Stimulated activated naive CD8-positive, alpha-beta T cell treated with anti-CD3 and anti-CD28 coated beads, Interleukin-15, amount 100 ng/mL, for 72 hours (primary cell): ENCODE measurements at regions not wholly inside any gene's neighbourhood (a gene's known extent, or its start where the extent isn't known, plus 50 kb on each side); places are given as distances from the start of the nearest gene placed in this dataset.

ENCODE experiments used
- ATAC-seq: fragments of 150-1000 bp; cut with Tn5 transposase; 2 replicates; pipeline ENCODE4 v1.10.0; 2021; ENCODE audit warnings: mild to moderate bottlenecking, moderate library complexity
- DNase-seq, 2 donors: peaks; one replicate each; pipeline ENCODE4 v3.0.0; 2021 to 2022
- H3K27ac Mint-ChIP-seq, 2 donors: one replicate each; pipeline ENCODE4 v1.8.0; 2022; ENCODE audit warnings: mild to moderate bottlenecking in 2 of 2, mixed read lengths in 2 of 2, moderate library complexity in 2 of 2
- H3K27me3 Mint-ChIP-seq: one replicate; pipeline ENCODE4 v1.8.0; 2022; ENCODE audit warnings: mixed read lengths
- H3K4me1 Mint-ChIP-seq: one replicate; pipeline ENCODE4 v1.8.0; 2022; ENCODE audit warnings: mild to moderate bottlenecking, mixed read lengths
- H3K4me3 Mint-ChIP-seq, 2 donors: one replicate each; pipeline ENCODE4 v1.8.0; 2022; ENCODE audit warnings: mild to moderate bottlenecking in 2 of 2, mixed read lengths in 2 of 2, moderate library complexity in 1 of 2
- H3K9me3 Mint-ChIP-seq, 2 donors: one replicate each; pipeline ENCODE4 v1.8.0; 2022; ENCODE audit warnings: mixed read lengths in 2 of 2

GRCh38 chr20:24862186-24862585 is 86.9 kb upstream of the CST7 start:
- peaks cover 25% of the 10 kb centered on the region for H3K4me1 Mint-ChIP-seq
- no peaks in the 10 kb centered on the region for H3K27me3 Mint-ChIP-seq
- no peak overlapping the region for H3K27ac Mint-ChIP-seq
- H3K9me3 Mint-ChIP-seq = peaks cover 16 to 44% of the 10 kb centered on the region in 2 donors
- no peak overlapping the region for H3K4me3 Mint-ChIP-seq
- DNase-seq = no peak
- ATAC-seq = no peak

DNA sequence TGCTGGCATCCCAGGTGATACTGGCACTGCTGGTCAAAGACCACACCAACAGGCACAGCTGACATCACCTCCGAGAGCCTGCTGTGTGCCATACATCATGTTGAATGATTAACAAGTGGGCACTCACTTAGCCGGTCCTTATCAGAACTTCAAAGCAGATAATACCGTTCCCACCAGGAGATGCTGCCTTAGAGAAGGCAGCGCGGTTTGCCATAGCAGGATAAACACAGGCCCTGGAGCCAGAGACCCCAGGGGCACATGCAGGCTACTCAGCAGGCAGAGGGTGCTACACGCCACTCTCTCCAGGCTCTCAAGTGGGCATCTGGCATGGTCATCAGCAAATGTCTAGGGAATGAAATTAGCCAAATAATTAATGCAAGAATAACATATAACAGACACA is 86.5 kb upstream of the CST7 start:
- no peak overlapping the region for H3K4me3 Mint-ChIP-seq

DNA sequence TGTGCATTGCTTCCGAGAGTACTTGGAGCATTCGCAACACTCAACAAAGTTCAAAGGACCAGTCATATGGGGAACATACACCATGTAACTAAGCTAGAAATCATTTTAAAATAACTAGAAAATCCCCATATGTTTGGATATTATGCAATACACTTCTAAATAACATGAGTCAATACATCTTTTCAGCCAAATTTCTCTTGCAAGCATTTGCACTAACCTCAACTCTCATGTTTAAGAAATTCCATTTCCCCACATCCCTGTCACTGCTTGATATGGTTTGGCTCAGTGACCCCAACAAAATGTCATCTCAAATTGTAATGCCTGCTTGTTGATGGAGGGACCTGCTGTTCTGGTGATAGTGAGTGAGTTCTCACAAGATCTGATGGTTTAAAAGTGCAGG is 85.7 kb upstream of the CST7 start:
- ATAC-seq (no peak), DNase-seq (no peak)
- Mint-ChIP-seq H3K27me3 (no peaks in the 10 kb centered on the region), H3K4me3 (no peak overlapping the region), H3K4me1 (peaks cover 19% of the 10 kb centered on the region), H3K27ac (peak overlapping the region in 1 of 2 donors; percentile 17), H3K9me3 (peaks cover 16 to 42% of the 10 kb centered on the region in 2 donors)

More for the DNA sequence above, 86.5 kb upstream of the CST7 start:
- Mint-ChIP-seq H3K9me3 (peaks cover 16 to 42% of the 10 kb centered on the region in 2 donors), H3K4me1 (peaks cover 25% of the 10 kb centered on the region), H3K27me3 (no peaks in the 10 kb centered on the region), H3K27ac (no peak overlapping the region)
- ATAC-seq (no peak), DNase-seq (no peak)

GRCh38 chr20:24866008-24866407 is 83.1 kb upstream of the CST7 start:
- Mint-ChIP-seq H3K4me1 (no peaks in the 10 kb centered on the region), H3K4me3 (no peak overlapping the region), H3K27me3 (no peaks in the 10 kb centered on the region)

DNA sequence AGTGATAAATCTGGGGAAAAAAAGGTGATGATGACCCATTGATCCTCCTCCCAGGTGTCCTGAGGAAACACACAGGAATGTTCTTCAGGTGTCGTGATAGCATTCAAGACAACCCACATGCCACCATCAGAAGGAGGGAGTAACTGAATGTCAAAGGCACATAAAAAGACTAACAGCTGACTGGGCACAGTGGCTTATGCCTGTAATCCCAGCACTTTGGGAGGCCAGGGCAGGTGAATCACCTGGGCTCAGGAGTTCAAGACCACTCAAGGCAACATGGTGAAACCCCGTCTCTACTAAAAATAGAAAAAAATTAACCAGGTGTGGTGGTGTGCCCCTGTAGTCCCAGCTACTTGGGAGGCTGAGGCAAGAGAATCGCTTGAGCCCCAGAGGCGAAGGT is 82.3 kb upstream of the CST7 start:
- H3K4me1 Mint-ChIP-seq = no peaks in the 10 kb centered on the region

More at GRCh38 chr20:24866008-24866407, 83.1 kb upstream of the CST7 start:
- Mint-ChIP-seq H3K27ac (no peak overlapping the region), H3K9me3 (peaks cover 16 to 28% of the 10 kb centered on the region in 2 donors)
- DNase-seq (no peak), ATAC-seq (no peak)

GRCh38 chr20:24867556-24867955 is 81.5 kb upstream of the CST7 start:
- Mint-ChIP-seq H3K9me3 (peaks cover 16 to 28% of the 10 kb centered on the region in 2 donors), H3K4me1 (no peaks in the 10 kb centered on the region), H3K27me3 (peaks cover 5% of the 10 kb centered on the region), H3K27ac (no peak overlapping the region), H3K4me3 (no peak overlapping the region)
- ATAC-seq (peak; percentile 7), DNase-seq (no peak)

More for the DNA sequence above, 82.3 kb upstream of the CST7 start:
- no peak for DNase-seq
- Mint-ChIP-seq H3K27me3 (no peaks in the 10 kb centered on the region), H3K9me3 (peaks cover 16 to 28% of the 10 kb centered on the region in 2 donors), H3K27ac (no peak overlapping the region), H3K4me3 (no peak overlapping the region)
- ATAC-seq = no peak

DNA sequence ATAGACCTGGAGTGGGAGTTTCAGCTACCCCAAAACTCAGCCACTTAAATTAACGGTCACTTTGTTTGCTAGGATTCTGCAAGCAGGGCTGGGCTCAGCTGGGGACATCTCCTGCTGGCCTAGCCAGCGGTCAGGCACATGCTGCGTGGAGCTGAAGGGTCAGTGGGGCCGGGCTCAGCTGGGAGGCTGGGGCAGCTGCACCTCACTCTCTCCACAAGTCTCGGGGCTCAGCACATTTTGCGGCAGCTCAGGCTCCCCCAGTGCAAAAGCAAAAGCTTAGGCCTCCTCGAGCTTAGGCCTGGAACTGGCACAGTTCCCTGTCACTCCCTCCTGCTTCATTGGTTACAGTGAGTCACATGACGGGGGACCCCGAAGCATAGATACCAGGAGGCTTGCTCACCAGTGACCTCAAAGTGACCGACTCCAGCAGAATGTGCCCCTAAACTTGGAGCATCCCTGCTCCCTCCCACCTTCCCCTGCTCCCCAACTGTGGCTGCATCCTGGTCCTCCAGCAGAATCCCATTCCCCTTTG is 80.6 kb upstream of the CST7 start:
- Mint-ChIP-seq H3K4me1 (peaks cover under 1% of the 10 kb centered on the region), H3K9me3 (peaks cover 16 to 26% of the 10 kb centered on the region in 2 donors), H3K4me3 (no peak overlapping the region)

GRCh38 chr20:24868959-24869358 is 80.1 kb upstream of the CST7 start:
- DNase-seq = no peak
- Mint-ChIP-seq H3K27ac (peak overlapping the region in 1 of 2 donors; percentile 43), H3K9me3 (peaks cover 12 to 21% of the 10 kb centered on the region in 2 donors), H3K27me3 (peaks cover 14% of the 10 kb centered on the region), H3K4me3 (no peak overlapping the region), H3K4me1 (peaks cover 4% of the 10 kb centered on the region)
- ATAC-seq = no peak

More for the DNA sequence above, 80.6 kb upstream of the CST7 start:
- ATAC-seq (no peak), DNase-seq (no peak)
- peaks cover 9% of the 10 kb centered on the region for H3K27me3 Mint-ChIP-seq
- no peak overlapping the region for H3K27ac Mint-ChIP-seq

DNA sequence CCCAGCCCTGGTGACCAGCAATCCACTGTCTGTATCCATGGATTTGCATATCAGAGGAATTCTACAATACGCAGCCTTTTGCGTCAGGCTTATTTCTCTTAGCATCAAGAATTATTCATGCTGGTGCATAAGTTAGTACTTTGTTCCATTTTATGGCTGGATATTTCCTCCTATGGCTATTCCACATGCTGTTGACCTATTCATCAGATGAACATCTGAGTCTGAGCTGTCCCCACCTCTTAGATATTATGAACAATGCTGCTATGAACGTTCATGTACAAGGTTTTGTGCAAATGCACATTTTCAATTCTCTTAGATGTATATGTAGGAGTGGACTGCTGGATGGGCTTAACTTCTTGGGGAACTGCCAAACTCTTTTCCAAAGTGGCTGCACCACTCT is 79.0 kb upstream of the CST7 start:
- peaks cover 22% of the 10 kb centered on the region for H3K27me3 Mint-ChIP-seq
- peaks cover 4% of the 10 kb centered on the region for H3K4me1 Mint-ChIP-seq
- no peak overlapping the region for H3K4me3 Mint-ChIP-seq
- H3K9me3 Mint-ChIP-seq = peaks cover 7 to 10% of the 10 kb centered on the region in 2 donors
- ATAC-seq (no peak), DNase-seq (no peak)
- no peak overlapping the region for H3K27ac Mint-ChIP-seq

DNA sequence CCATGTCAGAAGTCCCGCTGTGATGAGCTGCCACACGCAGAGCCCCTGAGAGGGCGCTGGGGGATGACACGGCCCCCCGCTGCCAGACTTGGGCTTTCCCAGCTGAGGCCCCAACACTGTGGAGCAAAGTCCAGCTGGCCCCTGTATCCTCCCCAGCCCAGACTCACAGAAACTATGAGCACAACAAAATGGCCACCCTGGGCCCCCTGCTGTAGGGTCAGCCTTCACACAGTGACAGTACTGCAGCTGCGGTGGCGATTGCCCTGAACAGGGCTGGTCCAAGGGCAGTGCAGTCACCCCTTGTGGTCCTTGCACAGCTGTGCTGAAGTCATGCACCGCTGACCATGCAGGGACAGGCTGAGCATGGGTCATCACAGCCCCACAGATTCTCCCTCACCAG is 78.2 kb upstream of the CST7 start:
- DNase-seq = no peak
- H3K4me1 Mint-ChIP-seq = peaks cover 4% of the 10 kb centered on the region
- H3K9me3 Mint-ChIP-seq = peaks cover under 1 to 1% of the 10 kb centered on the region in 2 donors
- no peak overlapping the region for H3K27ac Mint-ChIP-seq
- H3K27me3 Mint-ChIP-seq = peaks cover 22% of the 10 kb centered on the region
- ATAC-seq = no peak
- H3K4me3 Mint-ChIP-seq = no peak overlapping the region

DNA sequence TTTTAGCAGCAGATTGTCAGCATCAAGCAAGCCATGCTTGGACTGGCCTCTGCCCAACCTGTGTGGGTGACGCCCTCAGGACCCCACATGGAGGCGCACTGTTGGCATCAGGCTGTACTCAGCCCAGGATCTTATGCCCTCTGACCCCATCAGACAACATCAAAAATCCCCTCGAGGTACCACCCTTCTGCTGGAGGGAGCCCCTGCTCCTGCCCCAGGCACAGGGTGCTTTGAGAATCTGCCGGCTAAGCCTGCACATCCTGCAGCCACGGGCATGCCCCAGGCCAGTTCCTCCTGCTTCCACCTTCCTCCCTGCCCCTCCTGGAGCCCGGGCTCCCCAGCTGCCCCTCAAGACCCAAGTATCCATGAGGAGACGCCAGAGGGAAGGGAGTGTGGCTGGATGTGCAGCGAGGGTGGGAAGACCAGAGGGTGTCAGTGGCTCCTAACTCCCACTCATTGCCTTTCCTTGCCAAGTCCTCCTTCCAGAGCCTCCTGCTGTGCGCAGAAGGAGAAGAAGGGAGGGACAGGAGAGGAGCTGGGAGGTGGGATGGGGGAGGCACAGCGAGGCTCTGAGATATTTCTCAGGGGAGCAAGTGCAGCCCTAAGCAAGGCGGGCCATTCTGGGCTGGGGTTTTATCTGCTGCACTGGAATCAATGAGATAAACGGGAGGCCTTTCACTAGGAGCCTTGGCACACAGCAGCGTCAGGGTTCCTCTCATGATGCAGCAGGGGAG is 77.4 kb upstream of the CST7 start:
- H3K27ac Mint-ChIP-seq = no peak overlapping the region
- peaks cover 4% of the 10 kb centered on the region for H3K4me1 Mint-ChIP-seq
- DNase-seq (no peak), ATAC-seq (no peak)
- peaks cover 22% of the 10 kb centered on the region for H3K27me3 Mint-ChIP-seq
- H3K4me3 Mint-ChIP-seq = no peak overlapping the region
- no peaks in the 10 kb centered on the region for H3K9me3 Mint-ChIP-seq

DNA sequence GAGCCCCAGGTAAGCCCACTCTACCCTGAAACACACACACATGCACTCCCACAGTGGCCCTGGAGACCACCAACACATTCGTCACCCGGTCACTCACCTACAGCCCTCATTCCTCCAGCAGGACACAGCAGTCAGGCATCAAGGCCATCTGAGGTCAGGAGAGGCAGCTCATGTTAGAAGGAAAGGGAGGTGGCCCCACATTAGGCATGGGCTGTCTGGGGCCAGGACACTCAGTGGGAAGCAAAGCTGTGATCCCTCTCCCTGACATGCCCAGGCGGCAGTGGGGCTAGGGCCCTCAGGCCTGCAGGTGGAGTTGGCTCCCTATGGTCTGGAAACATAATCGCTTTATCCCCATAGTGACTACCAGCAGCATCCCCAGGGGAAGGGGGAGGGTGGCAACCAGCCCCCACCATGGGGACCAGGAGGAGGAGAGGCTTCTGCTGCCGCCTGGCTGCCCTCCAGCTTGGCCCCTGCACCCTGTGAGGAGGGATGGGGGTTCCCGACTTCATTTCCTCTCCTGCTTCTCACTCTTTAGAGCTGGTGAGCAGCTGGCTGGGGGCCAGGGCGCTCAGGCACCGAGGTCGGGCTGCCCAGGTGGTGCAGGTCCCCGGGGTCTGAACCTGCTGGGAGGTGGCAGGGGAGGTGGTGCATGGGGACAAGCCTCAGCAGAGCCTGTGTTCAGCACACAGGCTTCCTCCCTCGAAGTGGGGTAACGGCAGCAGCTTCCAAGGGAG is 76.6 kb upstream of the CST7 start:
- peaks cover 4% of the 10 kb centered on the region for H3K4me1 Mint-ChIP-seq
- peak overlapping the region in 1 of 2 donors; percentile 40 for H3K27ac Mint-ChIP-seq
- no peaks in the 10 kb centered on the region for H3K9me3 Mint-ChIP-seq
- no peak overlapping the region for H3K4me3 Mint-ChIP-seq
- ATAC-seq (peak; percentile 36), DNase-seq (no peak)
- peaks cover 22% of the 10 kb centered on the region for H3K27me3 Mint-ChIP-seq

DNA sequence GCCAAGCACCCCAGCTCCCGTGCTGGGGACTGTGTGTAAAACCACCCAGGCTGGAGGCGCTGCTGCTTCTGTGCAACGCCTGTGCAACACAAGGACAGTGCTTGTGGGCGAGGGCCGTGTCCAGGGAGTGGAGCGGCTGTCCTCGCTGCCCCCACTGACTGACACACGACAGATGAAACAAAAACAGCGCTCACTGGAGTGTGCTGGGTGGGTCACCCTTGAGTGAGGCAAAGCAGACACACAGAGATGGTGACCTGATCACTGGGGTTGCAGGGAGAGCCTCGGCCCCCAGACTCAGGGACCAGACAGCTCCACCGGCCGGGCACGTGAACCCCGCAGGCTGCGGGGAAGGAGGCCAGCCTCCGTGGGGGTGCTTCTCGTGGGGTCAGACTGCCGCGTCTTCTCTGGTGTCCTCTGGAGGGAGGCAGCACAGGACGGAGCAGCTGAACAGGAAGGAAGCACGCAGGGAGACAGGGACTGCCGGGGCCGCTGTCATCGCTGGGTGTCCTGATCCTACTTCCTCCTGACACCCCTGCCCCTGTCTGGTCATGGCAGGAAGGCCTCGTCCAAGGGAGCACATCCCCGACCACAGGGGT is 75.9 kb upstream of the CST7 start:
- no peak for DNase-seq
- no peaks in the 10 kb centered on the region for H3K9me3 Mint-ChIP-seq
- H3K4me3 Mint-ChIP-seq = no peak overlapping the region
- H3K27me3 Mint-ChIP-seq = peaks cover 22% of the 10 kb centered on the region
- no peak overlapping the region for H3K27ac Mint-ChIP-seq
- peak; percentile 18 for ATAC-seq
- H3K4me1 Mint-ChIP-seq = peaks cover 4% of the 10 kb centered on the region

GRCh38 chr20:24875078-24875477 is 74.0 kb upstream of the CST7 start:
- H3K27me3 Mint-ChIP-seq = peaks cover 22% of the 10 kb centered on the region
- no peaks in the 10 kb centered on the region for H3K9me3 Mint-ChIP-seq
- DNase-seq (no peak), ATAC-seq (no peak)
- H3K27ac Mint-ChIP-seq = no peak overlapping the region
- peaks cover 4% of the 10 kb centered on the region for H3K4me1 Mint-ChIP-seq
- no peak overlapping the region for H3K4me3 Mint-ChIP-seq

DNA sequence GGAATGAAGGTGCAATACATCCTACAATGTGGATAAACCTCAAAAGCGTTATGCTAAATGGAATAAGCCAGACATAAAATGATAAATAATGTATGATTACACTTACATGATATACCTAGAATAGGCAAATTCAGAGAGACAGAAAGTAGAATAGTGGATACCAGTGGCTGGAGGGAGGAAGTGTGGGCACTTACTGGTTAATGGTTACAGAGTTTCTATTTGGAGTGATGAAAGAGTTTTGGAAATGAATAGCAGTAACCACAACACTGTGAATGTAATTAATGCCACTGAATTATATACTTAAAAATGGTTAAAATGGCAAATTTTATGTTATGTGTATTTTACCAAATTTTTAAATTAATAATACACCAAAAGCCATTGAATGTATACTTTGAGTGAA is 71.4 kb upstream of the CST7 start:
- H3K4me3 Mint-ChIP-seq = no peak overlapping the region
- DNase-seq (no peak), ATAC-seq (no peak)
- H3K4me1 Mint-ChIP-seq = peaks cover 4% of the 10 kb centered on the region
- no peak overlapping the region for H3K27ac Mint-ChIP-seq
- no peaks in the 10 kb centered on the region for H3K9me3 Mint-ChIP-seq
- peaks cover 17% of the 10 kb centered on the region for H3K27me3 Mint-ChIP-seq

- H3K9me3 Mint-ChIP-seq = peaks cover 4% of the 10 kb centered on the region in 2 donors
- DNase-seq (no peak), ATAC-seq (no peak)
- H3K27ac Mint-ChIP-seq = peak overlapping the region in 1 of 2 donors; percentile 48
- no peak overlapping the region for H3K4me3 Mint-ChIP-seq
- H3K27me3 Mint-ChIP-seq = peaks cover 15% of the 10 kb centered on the region
- peaks cover under 1% of the 10 kb centered on the region for H3K4me1 Mint-ChIP-seq
Observed at GRCh38 chr20:24878657-24879056, 70.4 kb upstream of the CST7 start.
